A549 (cell line): ENCODE measurements at regions not wholly inside any gene's neighbourhood (a gene's known extent, or its start where the extent isn't known, plus 50 kb on each side); places are given as distances from the start of the nearest gene placed in this dataset.

Experiments used
- CBX2 ChIP-seq: fragments of 200-600 bp; sonication (generic); IDR thresholded peaks from 2 replicates; pipeline ENCODE4 v1.6.1; 2016; ENCODE audit warnings: low read depth, mild to moderate bottlenecking, borderline replicate concordance
- CTCF ChIP-seq: fragments of >200 bp; sonication (Bioruptor Twin); formaldehyde crosslinking; IDR thresholded peaks from 3 replicates; pipeline ENCODE4 v1.5.1; 2016
- PBX3 ChIP-seq: IDR thresholded peaks from 2 replicates; pipeline ENCODE4 v1.6.1; 2012
- TF ChIP-seq, protein P1 (sequence below): fragments of 450-650 bp; IDR thresholded peaks from 2 replicates; pipeline ENCODE4 v1.6.1; 2014; ENCODE audit warnings: antibody characterized with exemption
- TF ChIP-seq, protein P2 (sequence below): fragments of 200-600 bp; sonication (generic); IDR thresholded peaks from 2 replicates; pipeline ENCODE4 v1.6.1; 2016; ENCODE audit warnings: antibody characterized with exemption, mild to moderate bottlenecking, moderate library complexity

GRCh38 chr6:102701019-102701418 lies 1307.5 kb downstream of the GRIK2 start:
- TF ChIP-seq CTCF (no peak), PBX3 (no peak), CBX2 (no peak)
- TF ChIP-seq, protein P1, sequence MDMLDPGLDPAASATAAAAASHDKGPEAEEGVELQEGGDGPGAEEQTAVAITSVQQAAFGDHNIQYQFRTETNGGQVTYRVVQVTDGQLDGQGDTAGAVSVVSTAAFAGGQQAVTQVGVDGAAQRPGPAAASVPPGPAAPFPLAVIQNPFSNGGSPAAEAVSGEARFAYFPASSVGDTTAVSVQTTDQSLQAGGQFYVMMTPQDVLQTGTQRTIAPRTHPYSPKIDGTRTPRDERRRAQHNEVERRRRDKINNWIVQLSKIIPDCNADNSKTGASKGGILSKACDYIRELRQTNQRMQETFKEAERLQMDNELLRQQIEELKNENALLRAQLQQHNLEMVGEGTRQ: no peak
- TF ChIP-seq, protein P2, sequence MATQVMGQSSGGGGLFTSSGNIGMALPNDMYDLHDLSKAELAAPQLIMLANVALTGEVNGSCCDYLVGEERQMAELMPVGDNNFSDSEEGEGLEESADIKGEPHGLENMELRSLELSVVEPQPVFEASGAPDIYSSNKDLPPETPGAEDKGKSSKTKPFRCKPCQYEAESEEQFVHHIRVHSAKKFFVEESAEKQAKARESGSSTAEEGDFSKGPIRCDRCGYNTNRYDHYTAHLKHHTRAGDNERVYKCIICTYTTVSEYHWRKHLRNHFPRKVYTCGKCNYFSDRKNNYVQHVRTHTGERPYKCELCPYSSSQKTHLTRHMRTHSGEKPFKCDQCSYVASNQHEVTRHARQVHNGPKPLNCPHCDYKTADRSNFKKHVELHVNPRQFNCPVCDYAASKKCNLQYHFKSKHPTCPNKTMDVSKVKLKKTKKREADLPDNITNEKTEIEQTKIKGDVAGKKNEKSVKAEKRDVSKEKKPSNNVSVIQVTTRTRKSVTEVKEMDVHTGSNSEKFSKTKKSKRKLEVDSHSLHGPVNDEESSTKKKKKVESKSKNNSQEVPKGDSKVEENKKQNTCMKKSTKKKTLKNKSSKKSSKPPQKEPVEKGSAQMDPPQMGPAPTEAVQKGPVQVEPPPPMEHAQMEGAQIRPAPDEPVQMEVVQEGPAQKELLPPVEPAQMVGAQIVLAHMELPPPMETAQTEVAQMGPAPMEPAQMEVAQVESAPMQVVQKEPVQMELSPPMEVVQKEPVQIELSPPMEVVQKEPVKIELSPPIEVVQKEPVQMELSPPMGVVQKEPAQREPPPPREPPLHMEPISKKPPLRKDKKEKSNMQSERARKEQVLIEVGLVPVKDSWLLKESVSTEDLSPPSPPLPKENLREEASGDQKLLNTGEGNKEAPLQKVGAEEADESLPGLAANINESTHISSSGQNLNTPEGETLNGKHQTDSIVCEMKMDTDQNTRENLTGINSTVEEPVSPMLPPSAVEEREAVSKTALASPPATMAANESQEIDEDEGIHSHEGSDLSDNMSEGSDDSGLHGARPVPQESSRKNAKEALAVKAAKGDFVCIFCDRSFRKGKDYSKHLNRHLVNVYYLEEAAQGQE: no peak
